Skeletal muscle tissue (tissue), 3 donors: ENCODE measurements at regions not wholly inside any gene's neighbourhood (a gene's known extent, or its start where the extent isn't known, plus 50 kb on each side); places are given as distances from the start of the nearest gene placed in this dataset.
"Not testable (repeated sequence)": the region's sequence is repeated elsewhere in the genome, so short reads cannot be mapped to it uniquely, and the experiment has no call there.

Experiments used
- H3K27ac ChIP-seq: one replicate; pipeline ENCODE4 v1.7.0; 2013; ENCODE audit warnings: mild to moderate bottlenecking, low read depth, low read length, inconsistent platforms
- H3K27me3 ChIP-seq, 3 donors: one replicate each; pipeline ENCODE4 v1.7.0; 2013; ENCODE audit warnings: low read length in 3 of 3; ENCODE audit not compliant: control insufficient read depth in 3 of 3, insufficient read depth in 3 of 3
- H3K36me3 ChIP-seq, 3 donors: one replicate each; pipeline ENCODE4 v1.7.0; 2013; ENCODE audit warnings: low read length in 3 of 3; ENCODE audit not compliant: control insufficient read depth in 3 of 3, insufficient read depth in 3 of 3
- H3K4me1 ChIP-seq, 3 donors: one replicate each; pipeline ENCODE4 v1.7.0; 2013; ENCODE audit warnings: low read length in 3 of 3, mild to moderate bottlenecking in 3 of 3; ENCODE audit not compliant: control insufficient read depth in 3 of 3, insufficient read depth in 3 of 3
- H3K4me3 ChIP-seq, 3 donors: one replicate each; pipeline ENCODE4 v1.7.0; 2013; ENCODE audit warnings: low read length in 3 of 3
- H3K9ac ChIP-seq, 3 donors: one replicate each; pipeline ENCODE4 v1.7.0; 2013; ENCODE audit warnings: low read length in 3 of 3, mild to moderate bottlenecking in 3 of 3, moderate library complexity in 2 of 3, low read depth in 1 of 3
- H3K9me3 ChIP-seq, 3 donors: one replicate each; pipeline ENCODE4 v1.7.0; 2013; ENCODE audit warnings: low read length in 3 of 3; ENCODE audit not compliant: control insufficient read depth in 3 of 3
- donor health status: Osteomylitis.

GRCh38 chr4:23958749-23959148 lies 68.9 kb upstream of the PPARGC1A start:
- Histone ChIP-seq H3K27ac (no peak overlapping the region), H3K4me1 (peaks cover 0 to 4% (median 0%) of the 10 kb centered on the region in 3 donors), H3K36me3 (no peaks in the 10 kb centered on the region), H3K9me3 (no peaks in the 10 kb centered on the region), H3K27me3 (no peaks in the 10 kb centered on the region), H3K9ac (no peak overlapping the region), H3K4me3 (no peak overlapping the region)

DNA sequence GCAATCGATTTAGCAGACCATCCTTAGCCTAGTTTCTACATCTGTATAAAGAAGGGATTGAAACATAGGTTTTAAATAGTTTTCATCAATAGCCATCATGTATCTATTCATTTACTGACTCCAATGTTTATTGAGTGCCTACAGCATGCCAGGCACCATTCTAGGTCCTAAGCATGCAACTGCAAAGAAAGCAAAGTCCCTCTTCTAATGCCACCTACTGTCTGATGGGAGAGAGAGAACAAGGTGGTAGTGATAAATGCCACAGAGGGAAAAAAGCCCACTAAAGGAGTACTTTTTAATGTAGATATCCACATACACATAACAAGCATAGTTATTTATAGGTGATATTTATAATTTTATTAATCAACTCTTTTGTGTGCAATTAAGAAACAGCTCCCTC lies 67.6 kb upstream of the PPARGC1A start:
- Histone ChIP-seq H3K36me3 (no peaks in the 10 kb centered on the region), H3K4me3 (no peak overlapping the region), H3K9me3 (no peaks in the 10 kb centered on the region), H3K4me1 (peaks cover 0 to 4% (median 0%) of the 10 kb centered on the region in 3 donors), H3K27me3 (no peaks in the 10 kb centered on the region), H3K9ac (no peak overlapping the region), H3K27ac (no peak overlapping the region)

- no peaks in the 10 kb centered on the region for H3K27me3 ChIP-seq
- H3K4me3 ChIP-seq = no peak overlapping the region
- peaks cover 0 to 4% (median 0%) of the 10 kb centered on the region in 3 donors for H3K4me1 ChIP-seq
- H3K9ac ChIP-seq = no peak overlapping the region
- H3K27ac ChIP-seq = no peak overlapping the region
- no peaks in the 10 kb centered on the region for H3K9me3 ChIP-seq
- no peaks in the 10 kb centered on the region for H3K36me3 ChIP-seq
Measured at GRCh38 chr4:23956601-23957364, 66.9 kb upstream of the PPARGC1A start.

- Histone ChIP-seq H3K4me1 (peaks cover 0 to 8% (median 4%) of the 10 kb centered on the region in 3 donors), H3K9me3 (no peaks in the 10 kb centered on the region), H3K27ac (no peak overlapping the region), H3K36me3 (no peaks in the 10 kb centered on the region), H3K9ac (no peak overlapping the region), H3K4me3 (no peak overlapping the region), H3K27me3 (no peaks in the 10 kb centered on the region)
Measured at GRCh38 chr4:23952258-23952657, 62.4 kb upstream of the PPARGC1A start.

- Histone ChIP-seq H3K36me3 (no peaks in the 10 kb centered on the region), H3K27ac (no peak overlapping the region), H3K9me3 (no peaks in the 10 kb centered on the region), H3K4me1 (peaks cover 0 to 27% (median 12%) of the 10 kb centered on the region in 3 donors), H3K4me3 (no peak overlapping the region), H3K9ac (no peak overlapping the region), H3K27me3 (no peaks in the 10 kb centered on the region)
Measured at GRCh38 chr4:23947826-23948225, 58.0 kb upstream of the PPARGC1A start.

- Histone ChIP-seq H3K9me3 (no peaks in the 10 kb centered on the region), H3K9ac (peak overlapping the region; percentile 14 to 64 (median 36)), H3K36me3 (no peaks in the 10 kb centered on the region), H3K4me3 (peak overlapping the region in 1 of 3 donors; percentile 15), H3K27me3 (no peaks in the 10 kb centered on the region), H3K4me1 (peaks cover 0 to 27% (median 12%) of the 10 kb centered on the region in 3 donors), H3K27ac (peak overlapping the region; percentile 68)
Measured at GRCh38 chr4:23946299-23946698, 56.5 kb upstream of the PPARGC1A start.

GRCh38 chr4:23945451-23946017 lies 55.7 kb upstream of the PPARGC1A start:
- peak overlapping the region in 1 of 3 donors; percentile 64 for H3K9ac ChIP-seq
- H3K27ac ChIP-seq = peak overlapping the region; percentile 68
- no peaks in the 10 kb centered on the region for H3K27me3 ChIP-seq
- no peaks in the 10 kb centered on the region for H3K9me3 ChIP-seq
- H3K4me1 ChIP-seq = peaks cover 0 to 27% (median 12%) of the 10 kb centered on the region in 3 donors
- H3K36me3 ChIP-seq = no peaks in the 10 kb centered on the region
- no peak overlapping the region for H3K4me3 ChIP-seq

- H3K27ac ChIP-seq, H3K4me3 ChIP-seq, H3K9me3 ChIP-seq, H3K27me3 ChIP-seq, H3K36me3 ChIP-seq, H3K9ac ChIP-seq: not testable (repeated sequence)
- peaks cover 0 to 27% (median 12%) of the 10 kb centered on the region in 3 donors for H3K4me1 ChIP-seq
Measured at GRCh38 chr4:23944556-23944955, 54.7 kb upstream of the PPARGC1A start.

DNA sequence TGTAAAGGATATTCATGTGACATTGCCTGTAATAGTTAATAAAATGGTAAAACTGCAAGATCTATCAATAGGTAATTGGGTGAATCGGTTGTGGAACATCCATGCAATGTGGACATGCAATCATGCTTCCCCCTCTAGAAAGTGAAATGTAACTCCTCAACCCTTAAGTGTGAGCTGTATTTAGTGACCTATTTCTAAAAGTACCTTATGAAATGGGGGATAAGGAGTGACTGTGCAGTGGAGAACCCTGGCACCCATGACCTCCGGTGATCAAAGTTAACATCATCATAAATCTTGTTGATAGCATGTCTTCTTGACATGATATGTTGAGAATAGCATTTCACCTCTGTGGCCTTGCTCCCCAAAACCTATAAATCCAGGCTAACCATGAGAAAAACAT lies 53.6 kb upstream of the PPARGC1A start:
- no peaks in the 10 kb centered on the region for H3K9me3 ChIP-seq
- H3K27me3 ChIP-seq = no peaks in the 10 kb centered on the region
- no peaks in the 10 kb centered on the region for H3K36me3 ChIP-seq
- no peak overlapping the region for H3K4me3 ChIP-seq
- no peak overlapping the region for H3K27ac ChIP-seq
- H3K9ac ChIP-seq = no peak overlapping the region
- H3K4me1 ChIP-seq = peaks cover 0 to 27% (median 12%) of the 10 kb centered on the region in 3 donors

- no peak overlapping the region for H3K27ac ChIP-seq
- H3K9me3 ChIP-seq = no peaks in the 10 kb centered on the region
- H3K4me3 ChIP-seq = no peak overlapping the region
- no peak overlapping the region for H3K9ac ChIP-seq
- no peaks in the 10 kb centered on the region for H3K27me3 ChIP-seq
- peaks cover 0 to 21% (median 8%) of the 10 kb centered on the region in 3 donors for H3K4me1 ChIP-seq
- H3K36me3 ChIP-seq = no peaks in the 10 kb centered on the region
Measured at GRCh38 chr4:23942471-23942870, 52.6 kb upstream of the PPARGC1A start.
